T-cell (primary cell): ENCODE measurements at regions not wholly inside any gene's neighbourhood (a gene's known extent, or its start where the extent isn't known, plus 50 kb on each side); places are given as distances from the start of the nearest gene placed in this dataset.

Experiments used
- ATAC-seq, 4 experiments: fragments of 200-7000 bp in 3 of 4; fragments of 150-1000 bp in 1 of 4; cut with Tn5 transposase; replicated peaks in 1 of 4; 1 replicate in 3 of 4; 2 replicates in 1 of 4; pipeline ENCODE4 v1.10.0; 2021; ENCODE audit warnings: moderate library complexity in 3 of 4, mild to moderate bottlenecking in 2 of 4, moderate number of reproducible peaks in 1 of 4
- CTCF ChIA-PET, 2 donors: fragments of 300-600 bp; sonication (Branson Sonifier 250); formaldehyde crosslinking; loops; one replicate each; lab custom pipeline; 2022; ENCODE audit warnings: antibody characterized with exemption in 2 of 2; lab: Charles Lee
- POLR2A ChIA-PET, 2 donors: fragments of 300-600 bp; sonication (Branson Sonifier 250); formaldehyde crosslinking; loops; one replicate each; lab custom pipeline; 2022; ENCODE audit warnings: antibody characterized with exemption in 2 of 2; lab: Charles Lee
- DNase-seq, 35 experiments: peaks; one replicate each; pipeline versions ENCODE4 v3.0.0 to v3.0.0-alpha.2; 2013 to 2023
- H3K27ac ChIP-seq: one replicate; pipeline ENCODE4 v1.5.1; 2013; ENCODE audit warnings: low read length
- H3K27me3 ChIP-seq, 2 experiments: replicated peaks in 1 of 2; 1 replicate in 1 of 2; 2 replicates in 1 of 2; pipeline versions ENCODE4 v1.6.1 to v1.7.0; 2013; ENCODE audit warnings: low read length in 1 of 2, mixed read lengths in 1 of 2; ENCODE audit not compliant: control insufficient read depth in 2 of 2, insufficient read depth in 2 of 2; ENCODE audit errors: extremely low read depth in 1 of 2
- H3K36me3 ChIP-seq, 2 donors: 1 replicate in 1 of 2; 2 replicates in 1 of 2; pipeline versions ENCODE4 v1.6.1 to v1.7.0; 2013; ENCODE audit warnings: low read length in 1 of 2; ENCODE audit not compliant: control insufficient read depth in 2 of 2, insufficient read depth in 1 of 2; ENCODE audit errors: extremely low read depth in 1 of 2
- H3K4me1 ChIP-seq, 2 experiments: 1 replicate in 1 of 2; 2 replicates in 1 of 2; pipeline versions ENCODE4 v1.6.1 to v1.7.0; 2013; ENCODE audit warnings: low read length in 2 of 2, mixed read lengths in 1 of 2; ENCODE audit not compliant: insufficient read depth in 2 of 2, control insufficient read depth in 1 of 2; ENCODE audit errors: extremely low read depth in 1 of 2
- H3K4me3 ChIP-seq, 2 donors: 1 replicate in 1 of 2; 2 replicates in 1 of 2; pipeline versions ENCODE4 v1.5.1 to v1.7.0; 2013; ENCODE audit warnings: mild to moderate bottlenecking in 2 of 2, low read length in 1 of 2, moderate library complexity in 1 of 2; ENCODE audit not compliant: control insufficient read depth in 1 of 2; ENCODE audit errors: extremely low read depth in 1 of 2
- H3K9me3 ChIP-seq: 2 replicates; pipeline ENCODE4 v1.7.0; 2013
- H3K27ac Mint-ChIP-seq, 2 donors: one replicate each; pipeline ENCODE4 v1.8.0; 2020 to 2021; ENCODE audit warnings: mild to moderate bottlenecking in 2 of 2, mixed read lengths in 2 of 2
- H3K27me3 Mint-ChIP-seq, 2 donors: one replicate each; pipeline ENCODE4 v1.8.0; 2021 to 2022; ENCODE audit warnings: mixed read lengths in 2 of 2
- H3K36me3 Mint-ChIP-seq: one replicate; pipeline ENCODE4 v1.8.0; 2021; ENCODE audit warnings: mixed read lengths
- H3K4me1 Mint-ChIP-seq, 3 donors: one replicate each; pipeline ENCODE4 v1.8.0; 2020 to 2022; ENCODE audit warnings: mixed read lengths in 3 of 3, mild to moderate bottlenecking in 1 of 3
- H3K4me3 Mint-ChIP-seq, 3 donors: one replicate each; pipeline ENCODE4 v1.8.0; 2020 to 2022; ENCODE audit warnings: mild to moderate bottlenecking in 3 of 3, mixed read lengths in 3 of 3, moderate library complexity in 3 of 3
- H3K9me3 Mint-ChIP-seq, 3 donors: one replicate each; pipeline ENCODE4 v1.8.0; 2020 to 2022; ENCODE audit warnings: mixed read lengths in 3 of 3
- WGBS: methylation state at CpG from one replicate; pipeline ENCODE4 v1.1.5; 2013; ENCODE audit warnings: missing lambda C conversion rate; ENCODE audit not compliant: insufficient coverage; 5-methylcytosine and 5-hydroxymethylcytosine counted together

DNA sequence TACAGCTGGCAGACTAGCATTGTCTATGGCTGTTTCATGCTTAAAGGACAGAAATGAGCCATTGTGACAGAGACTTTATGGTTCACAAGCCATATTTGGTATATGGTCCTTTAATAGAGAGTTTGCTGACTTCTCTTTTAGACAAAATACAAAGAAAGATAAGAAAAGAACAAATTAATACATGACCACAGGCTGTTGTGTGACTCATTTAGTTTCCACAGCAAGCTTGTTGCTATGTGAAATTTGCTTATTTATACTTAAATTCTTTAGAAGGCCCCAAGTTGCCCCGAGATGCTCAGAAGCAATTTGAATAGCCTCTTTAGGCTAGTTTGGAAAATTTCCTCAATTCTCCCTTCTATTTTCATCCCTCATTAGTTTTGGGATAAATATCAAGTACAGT is 315.3 kb upstream of the RPS23 start:
- Mint-ChIP-seq H3K4me1 (no peaks in the 10 kb centered on the region), H3K36me3 (no peaks in the 10 kb centered on the region), H3K4me3 (no peak overlapping the region), H3K9me3 (peaks cover 7 to 17% (median 7%) of the 10 kb centered on the region in 3 donors), H3K27me3 (peaks cover 4 to 16% of the 10 kb centered on the region in 2 donors), H3K27ac (no peak overlapping the region)
- H3K36me3 ChIP-seq = no peaks in the 10 kb centered on the region
- H3K9me3 ChIP-seq = no peaks in the 10 kb centered on the region
- ATAC-seq = no peak
- WGBS = no CpG with 5 or more reads among the region's 1 CpG
- no peak overlapping the region for H3K27ac ChIP-seq
- H3K4me3 ChIP-seq = no peak overlapping the region
- ChIA-PET CTCF (interaction anchor here in 1 of 2 donors (1.0 kb wide), 1 partner anchor 9 kb away, joined by 3 read pairs; no protein-coding TSS in a partner anchor), POLR2A (interaction anchor here in 1 of 2 donors (0.6 kb wide), 1 partner anchor 105 kb away, joined by 3 read pairs; no protein-coding TSS in a partner anchor)
- DNase-seq = no peak
- no peaks in the 10 kb centered on the region for H3K4me1 ChIP-seq
- H3K27me3 ChIP-seq = no peaks in the 10 kb centered on the region

DNA sequence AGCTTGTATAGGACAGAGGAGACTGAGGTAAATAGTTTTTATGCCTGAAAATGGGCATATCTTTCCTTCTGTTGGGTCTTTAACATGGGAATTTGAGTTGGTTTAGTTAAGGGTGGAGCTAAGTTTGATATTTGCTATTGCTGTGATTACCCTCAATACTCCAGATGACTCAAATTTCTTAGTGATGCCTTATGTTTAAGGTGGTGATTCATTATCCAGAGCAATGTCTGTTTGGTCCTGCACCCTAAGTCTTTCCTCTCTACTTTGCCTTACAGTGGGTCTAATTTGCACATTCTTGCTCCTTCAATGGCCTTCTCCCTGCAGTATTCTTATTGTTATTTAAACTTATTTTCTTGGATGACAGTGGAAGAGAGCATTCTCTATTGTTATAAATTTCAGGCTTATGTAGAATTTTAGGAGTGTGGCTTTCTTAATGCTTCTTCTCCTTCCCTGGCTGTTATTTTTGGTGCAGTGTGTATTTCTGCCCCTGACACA is 312.9 kb upstream of the RPS23 start:
- H3K9me3 Mint-ChIP-seq = peaks cover 7 to 17% (median 7%) of the 10 kb centered on the region in 3 donors
- ChIA-PET POLR2A (no interaction called here), CTCF (interaction anchor here in 1 of 2 donors (0.6 kb wide), 1 partner anchor 237 kb away, joined by 3 read pairs; no protein-coding TSS in a partner anchor)
- H3K4me1 Mint-ChIP-seq = no peaks in the 10 kb centered on the region
- H3K27me3 ChIP-seq = no peaks in the 10 kb centered on the region
- H3K27me3 Mint-ChIP-seq = peaks cover 4 to 16% of the 10 kb centered on the region in 2 donors
- H3K27ac Mint-ChIP-seq = no peak overlapping the region
- no peaks in the 10 kb centered on the region for H3K4me1 ChIP-seq
- H3K36me3 ChIP-seq = no peaks in the 10 kb centered on the region
- H3K9me3 ChIP-seq = no peaks in the 10 kb centered on the region
- H3K4me3 Mint-ChIP-seq = no peak overlapping the region
- no peak for ATAC-seq
- H3K36me3 Mint-ChIP-seq = no peaks in the 10 kb centered on the region
- DNase-seq = no peak
- H3K4me3 ChIP-seq = no peak overlapping the region
- H3K27ac ChIP-seq = no peak overlapping the region

DNA sequence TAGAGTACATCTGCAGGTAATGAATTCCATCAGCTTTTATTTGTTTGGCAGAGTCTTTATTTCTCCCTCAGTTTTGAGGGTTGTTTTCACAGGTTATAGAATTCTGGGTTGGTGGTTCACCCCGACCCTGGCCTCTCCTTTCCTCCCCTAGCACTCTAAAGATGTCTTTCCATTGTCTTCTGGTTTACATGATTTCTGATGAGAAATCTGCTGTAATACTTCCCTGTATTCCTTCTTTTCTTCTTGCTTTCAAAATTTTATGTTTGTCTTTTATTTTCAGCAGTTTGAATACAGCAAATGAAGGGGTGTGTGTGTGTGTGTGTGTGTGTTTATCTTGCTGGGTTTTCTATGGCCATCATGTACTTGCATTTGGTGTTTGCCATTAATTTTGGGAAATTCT is 312.0 kb upstream of the RPS23 start:
- peaks cover 0 to 1% of the 10 kb centered on the region in 2 experiments for H3K27me3 ChIP-seq
- H3K27ac ChIP-seq = no peak overlapping the region
- Mint-ChIP-seq H3K4me3 (no peak overlapping the region), H3K27ac (no peak overlapping the region), H3K9me3 (peaks cover 7 to 17% (median 7%) of the 10 kb centered on the region in 3 donors), H3K36me3 (no peaks in the 10 kb centered on the region), H3K4me1 (no peaks in the 10 kb centered on the region), H3K27me3 (peaks cover 8 to 15% of the 10 kb centered on the region in 2 donors)
- no peaks in the 10 kb centered on the region for H3K9me3 ChIP-seq
- no peaks in the 10 kb centered on the region for H3K4me1 ChIP-seq
- H3K4me3 ChIP-seq = no peak overlapping the region
- WGBS = no CpG with 5 or more reads among the region's 1 CpG
- CTCF ChIA-PET = interaction anchor here in 1 of 2 donors (0.6 kb wide), 1 partner anchor 236 kb away, joined by 3 read pairs; no protein-coding TSS in a partner anchor
- POLR2A ChIA-PET = no interaction called here
- DNase-seq (no peak), ATAC-seq (no peak)
- no peaks in the 10 kb centered on the region for H3K36me3 ChIP-seq

DNA sequence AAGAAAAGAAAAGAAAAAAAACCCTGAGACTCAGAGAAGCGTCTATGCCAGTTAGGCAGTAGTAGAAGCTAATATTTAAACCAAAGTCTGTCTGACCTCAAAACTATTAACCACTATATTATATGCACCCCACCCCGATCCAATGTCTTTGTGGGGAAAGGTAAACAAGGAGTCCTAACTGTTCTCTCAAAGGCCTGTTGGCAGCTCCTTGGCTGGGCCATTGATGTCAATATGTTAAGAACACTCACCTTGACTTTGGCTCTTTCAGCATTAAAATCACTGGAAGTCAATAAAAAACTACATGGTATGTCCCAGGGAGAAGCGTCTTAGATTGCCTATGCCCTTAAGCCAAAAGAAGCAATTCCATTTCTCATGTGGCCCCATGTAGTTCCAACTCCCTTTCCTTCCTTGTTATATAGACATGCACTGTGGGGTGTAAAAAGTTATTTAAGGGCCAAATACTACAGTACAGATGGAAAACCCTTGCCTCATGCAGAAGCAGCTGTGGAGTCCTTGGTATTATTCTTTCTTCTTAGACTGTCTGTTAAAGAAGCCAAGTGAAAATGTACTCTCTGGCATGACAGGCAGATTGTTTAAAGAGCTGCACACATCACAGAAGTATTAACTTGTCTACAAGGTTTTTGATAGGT is 308.6 kb upstream of the RPS23 start:
- no peaks in the 10 kb centered on the region for H3K36me3 ChIP-seq
- no peak overlapping the region for H3K4me3 ChIP-seq
- Mint-ChIP-seq H3K36me3 (no peaks in the 10 kb centered on the region), H3K27ac (no peak overlapping the region), H3K4me1 (no peaks in the 10 kb centered on the region), H3K27me3 (peaks cover 8 to 9% of the 10 kb centered on the region in 2 donors), H3K4me3 (no peak overlapping the region), H3K9me3 (peaks cover 7 to 31% (median 17%) of the 10 kb centered on the region in 3 donors)
- no CpG with 5 or more reads among the region's 3 CpGs for WGBS
- no peaks in the 10 kb centered on the region for H3K9me3 ChIP-seq
- H3K27me3 ChIP-seq = peaks cover 0 to 11% of the 10 kb centered on the region in 2 experiments
- H3K27ac ChIP-seq = no peak overlapping the region
- ATAC-seq = no peak
- POLR2A ChIA-PET = interaction anchor here in 1 of 2 donors (0.6 kb wide), 1 partner anchor 37 kb away, joined by 3 read pairs; no protein-coding TSS in a partner anchor
- CTCF ChIA-PET = interaction anchor here in 1 of 2 donors (0.7 kb wide), 1 partner anchor 202 kb away, joined by 3 read pairs; no protein-coding TSS in a partner anchor
- H3K4me1 ChIP-seq = no peaks in the 10 kb centered on the region
- no peak for DNase-seq

DNA sequence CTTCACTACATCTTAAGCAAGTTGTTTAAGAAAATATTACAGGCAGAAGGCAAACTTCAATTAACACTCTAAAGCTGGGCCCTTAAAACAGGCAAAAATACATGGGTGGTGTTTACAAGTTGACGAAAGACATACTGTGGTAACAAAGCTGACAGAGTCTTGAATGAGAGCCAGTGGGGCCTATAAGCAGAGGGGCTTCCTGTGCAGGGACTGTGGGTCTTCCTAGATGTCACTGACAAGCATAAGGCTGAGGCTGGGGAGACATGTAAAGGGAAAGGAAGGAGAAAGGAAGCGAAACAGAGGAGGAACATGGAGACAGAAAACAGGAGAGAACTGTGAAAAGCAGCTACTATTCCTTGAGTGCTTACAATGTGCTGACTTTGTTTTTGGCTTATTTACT is 308.0 kb upstream of the RPS23 start:
- Mint-ChIP-seq H3K27me3 (peaks cover 4% of the 10 kb centered on the region in 2 donors), H3K36me3 (no peaks in the 10 kb centered on the region), H3K27ac (no peak overlapping the region), H3K4me1 (no peaks in the 10 kb centered on the region), H3K9me3 (peaks cover 7 to 26% (median 17%) of the 10 kb centered on the region in 3 donors), H3K4me3 (no peak overlapping the region)
- DNase-seq (no peak), ATAC-seq (no peak)
- H3K36me3 ChIP-seq = no peaks in the 10 kb centered on the region
- H3K27me3 ChIP-seq = peaks cover 0 to 11% of the 10 kb centered on the region in 2 experiments
- H3K4me1 ChIP-seq = no peaks in the 10 kb centered on the region
- CTCF ChIA-PET = interaction anchor here in 1 of 2 donors (0.7 kb wide), 1 partner anchor 201 kb away, joined by 3 read pairs; no protein-coding TSS in a partner anchor
- H3K4me3 ChIP-seq = no peak overlapping the region
- no peak overlapping the region for H3K27ac ChIP-seq
- POLR2A ChIA-PET = interaction anchor here in 1 of 2 donors (0.6 kb wide), 1 partner anchor 36 kb away, joined by 3 read pairs; no protein-coding TSS in a partner anchor
- H3K9me3 ChIP-seq = no peaks in the 10 kb centered on the region
- 76% methylated on average over 2 of the region's 2 CpGs for WGBS

DNA sequence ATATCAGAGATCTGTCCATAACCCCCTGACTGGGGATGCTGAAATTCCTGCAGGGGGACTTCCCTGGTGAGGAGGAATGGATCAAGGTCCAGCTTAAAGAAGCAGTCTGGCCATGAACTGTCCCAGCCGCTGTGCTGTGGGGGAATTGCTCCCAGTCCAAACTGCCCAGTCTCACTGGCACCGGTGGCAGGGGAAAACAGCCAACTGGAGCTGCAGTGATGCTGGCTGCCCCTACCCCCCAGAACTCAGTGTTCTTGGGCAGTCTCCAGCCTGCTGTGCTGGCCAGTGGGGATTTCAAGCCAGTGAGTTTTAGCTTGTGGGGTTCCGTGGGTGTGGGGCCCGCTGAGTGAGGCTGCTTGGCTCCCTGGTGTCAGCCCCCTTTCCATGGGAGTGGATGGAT is 306.5 kb upstream of the RPS23 start:
- H3K27me3 Mint-ChIP-seq = peaks cover 2 to 4% of the 10 kb centered on the region in 2 donors
- H3K4me3 Mint-ChIP-seq = no peak overlapping the region
- H3K4me1 Mint-ChIP-seq = no peaks in the 10 kb centered on the region
- ATAC-seq (no peak), DNase-seq (no peak)
- H3K36me3 Mint-ChIP-seq = no peaks in the 10 kb centered on the region
- CTCF ChIA-PET = no interaction called here
- H3K27ac ChIP-seq = no peak overlapping the region
- H3K36me3 ChIP-seq = no peaks in the 10 kb centered on the region
- peaks cover 0 to 11% of the 10 kb centered on the region in 2 experiments for H3K27me3 ChIP-seq
- WGBS = 90% methylated on average over 3 of the region's 4 CpGs
- no peak overlapping the region for H3K27ac Mint-ChIP-seq
- no peaks in the 10 kb centered on the region for H3K9me3 ChIP-seq
- no peaks in the 10 kb centered on the region for H3K4me1 ChIP-seq
- H3K9me3 Mint-ChIP-seq = peaks cover 0 to 15% (median 10%) of the 10 kb centered on the region in 3 donors
- no peak overlapping the region for H3K4me3 ChIP-seq
- POLR2A ChIA-PET = no interaction called here
